ENCODE measurements at regions not wholly inside any gene's neighbourhood (a gene's known extent, or its start where the extent isn't known, plus 50 kb on each side); places are given as distances from the start of the nearest gene placed in this dataset.

- no peak for DNase-seq (ENCODE audit: low read depth in 3 of 3, low spot score in 2 of 3)
These were observed 418.3 kb upstream of the B3GAT1 start for GRCh38 chr11:134830312-134830711.

GRCh38 chr11:134823970-134824369 lies 411.9 kb upstream of the B3GAT1 start:
- no peak for DNase-seq (ENCODE audit: low read depth in 3 of 3, low spot score in 2 of 3)

- no peak for DNase-seq (ENCODE audit: low read depth in 3 of 3, low spot score in 2 of 3)
These were observed 410.9 kb upstream of the B3GAT1 start for GRCh38 chr11:134822897-134823296.

- DNase-seq (ENCODE audit: low read depth in 3 of 3, low spot score in 2 of 3), result no peak
These were observed 409.4 kb upstream of the B3GAT1 start for GRCh38 chr11:134821422-134821821.

- no peak for DNase-seq (ENCODE audit: low read depth in 3 of 3, low spot score in 2 of 3)
These were observed 407.0 kb upstream of the B3GAT1 start for GRCh38 chr11:134819041-134819440.

- no peak for DNase-seq (ENCODE audit: low read depth in 3 of 3, low spot score in 2 of 3)
These were observed 406.5 kb upstream of the B3GAT1 start for GRCh38 chr11:134818516-134818915.

- no peak for DNase-seq (ENCODE audit: low read depth in 3 of 3, low spot score in 2 of 3)
These were observed 403.4 kb upstream of the B3GAT1 start for GRCh38 chr11:134815404-134815803.

- DNase-seq (ENCODE audit: low read depth in 3 of 3, low spot score in 2 of 3), result no peak
These were observed 396.0 kb upstream of the B3GAT1 start for GRCh38 chr11:134807997-134808396.

- no peak for DNase-seq (ENCODE audit: low read depth in 3 of 3, low spot score in 2 of 3)
These were observed 390.6 kb upstream of the B3GAT1 start for GRCh38 chr11:134802598-134802997.

- DNase-seq (ENCODE audit: low read depth in 3 of 3, low spot score in 2 of 3), result no peak
These were observed 390.1 kb upstream of the B3GAT1 start for GRCh38 chr11:134802116-134802515.

- no peak for DNase-seq (ENCODE audit: low read depth in 3 of 3, low spot score in 2 of 3)
These were observed 389.5 kb upstream of the B3GAT1 start for GRCh38 chr11:134801570-134801969.

GRCh38 chr11:134800826-134801225 lies 388.8 kb upstream of the B3GAT1 start:
- DNase-seq (ENCODE audit: low read depth in 3 of 3, low spot score in 2 of 3), result no peak

GRCh38 chr11:134800130-134800529 lies 388.1 kb upstream of the B3GAT1 start:
- no peak for DNase-seq (ENCODE audit: low read depth in 3 of 3, low spot score in 2 of 3)

- no peak for DNase-seq (ENCODE audit: low read depth in 3 of 3, low spot score in 2 of 3)
These were observed 387.3 kb upstream of the B3GAT1 start for GRCh38 chr11:134799386-134799785.

- no peak for DNase-seq (ENCODE audit: low read depth in 3 of 3, low spot score in 2 of 3)
These were observed 385.5 kb upstream of the B3GAT1 start for GRCh38 chr11:134797411-134798089.

GRCh38 chr11:134795017-134795416 lies 383.0 kb upstream of the B3GAT1 start:
- DNase-seq (ENCODE audit: low read depth in 3 of 3, low spot score in 2 of 3), result no peak

- DNase-seq (ENCODE audit: low read depth in 3 of 3, low spot score in 2 of 3), result no peak
These were observed 382.1 kb upstream of the B3GAT1 start for GRCh38 chr11:134794192-134794591.

GRCh38 chr11:134792677-134793076 lies 380.6 kb upstream of the B3GAT1 start:
- no peak for DNase-seq (ENCODE audit: low read depth in 3 of 3, low spot score in 2 of 3)

- DNase-seq (ENCODE audit: low read depth in 3 of 3, low spot score in 2 of 3), result no peak
These were observed 380.0 kb upstream of the B3GAT1 start for GRCh38 chr11:134792044-134792443.

- DNase-seq (ENCODE audit: low read depth in 3 of 3, low spot score in 2 of 3), result no peak
These were observed 379.1 kb upstream of the B3GAT1 start for GRCh38 chr11:134791102-134791501.

GRCh38 chr11:134789104-134789503 lies 377.1 kb upstream of the B3GAT1 start:
- no peak for DNase-seq (ENCODE audit: low read depth in 3 of 3, low spot score in 2 of 3)

GRCh38 chr11:134786636-134787035 lies 374.6 kb upstream of the B3GAT1 start:
- DNase-seq (ENCODE audit: low read depth in 3 of 3, low spot score in 2 of 3), result no peak

GRCh38 chr11:134785660-134786284 lies 373.7 kb upstream of the B3GAT1 start:
- no peak for DNase-seq (ENCODE audit: low read depth in 3 of 3, low spot score in 2 of 3)

All from right renal cortex interstitium (tissue), 3 donors.